Mesendoderm (in vitro differentiated cells): ENCODE measurements at regions not wholly inside any gene's neighbourhood (a gene's known extent, or its start where the extent isn't known, plus 50 kb on each side); places are given as distances from the start of the nearest gene placed in this dataset.

Source experiments
- DNase-seq: peaks from one replicate; pipeline ENCODE4 v3.0.0; 2013
- H2AK5ac ChIP-seq: 2 replicates; pipeline ENCODE4 v1.6.1; 2013; ENCODE audit warnings: low read length, inconsistent platforms
- H2BK120ac ChIP-seq: 2 replicates; pipeline ENCODE4 v1.6.1; 2013; ENCODE audit warnings: low read depth, mild to moderate bottlenecking, low read length, moderate library complexity, mixed read lengths
- H2BK15ac ChIP-seq: replicated peaks from 2 replicates; pipeline ENCODE4 v1.6.1; 2013; ENCODE audit warnings: low read depth, mild to moderate bottlenecking, moderate library complexity
- H2BK5ac ChIP-seq: 2 replicates; pipeline ENCODE4 v1.6.1; 2013; ENCODE audit warnings: low read length, inconsistent platforms
- H3K18ac ChIP-seq: 2 replicates; pipeline ENCODE4 v1.6.1; 2013; ENCODE audit warnings: mild to moderate bottlenecking, low read length, mixed read lengths
- H3K23ac ChIP-seq: one replicate; pipeline ENCODE4 v1.6.1; 2013; ENCODE audit warnings: low read length
- H3K27ac ChIP-seq: 2 replicates; pipeline ENCODE4 v1.5.1; 2013; ENCODE audit warnings: low read depth, mild to moderate bottlenecking, inconsistent platforms, low read length, moderate library complexity
- H3K27me3 ChIP-seq: 2 replicates; pipeline ENCODE4 v1.6.1; 2013; ENCODE audit warnings: low read length, control low read depth, mild to moderate bottlenecking, inconsistent platforms; ENCODE audit not compliant: insufficient read depth, poor library complexity
- H3K36me3 ChIP-seq: 2 replicates; pipeline ENCODE4 v1.6.1; 2013; ENCODE audit warnings: low read length, inconsistent platforms; ENCODE audit not compliant: control insufficient read depth, insufficient read depth
- H3K4ac ChIP-seq: one replicate; pipeline ENCODE4 v1.6.1; 2013; ENCODE audit warnings: low read depth, mild to moderate bottlenecking, low read length, moderate library complexity
- H3K4me1 ChIP-seq: 2 replicates; pipeline ENCODE4 v1.6.1; 2013; ENCODE audit warnings: low read depth, low read length, inconsistent platforms; ENCODE audit not compliant: control insufficient read depth
- H3K4me2 ChIP-seq: 2 replicates; pipeline ENCODE4 v1.6.1; 2013; ENCODE audit warnings: low read length
- H3K4me3 ChIP-seq: 2 replicates; pipeline ENCODE4 v1.5.1; 2013; ENCODE audit warnings: mild to moderate bottlenecking, low read length
- H3K56ac ChIP-seq: one replicate; pipeline ENCODE4 v1.6.1; 2013; ENCODE audit warnings: low read length
- H3K79me1 ChIP-seq: 2 replicates; pipeline ENCODE4 v1.6.1; 2013; ENCODE audit warnings: low read length, inconsistent platforms
- H3K79me2 ChIP-seq: 2 replicates; pipeline ENCODE4 v1.6.1; 2013; ENCODE audit warnings: mild to moderate bottlenecking, low read length; ENCODE audit not compliant: control insufficient read depth, insufficient read depth
- H3K9ac ChIP-seq: 2 replicates; pipeline ENCODE4 v1.6.1; 2013; ENCODE audit warnings: low read length, inconsistent platforms
- H4K5ac ChIP-seq: one replicate; pipeline ENCODE4 v1.6.1; 2013; ENCODE audit warnings: low read length
- H4K8ac ChIP-seq: one replicate; pipeline ENCODE4 v1.6.1; 2013; ENCODE audit warnings: low read depth, mild to moderate bottlenecking, control low read depth, low read length, moderate library complexity
- WGBS: extraction: QIAGEN DNeasy Blood & Tissue Kit; methylation state at CpG from one replicate; pipeline ENCODE4 v1.1.7; 2013; ENCODE audit warnings: low lambda C conversion rate, missing lambda C conversion rate; ENCODE audit not compliant: insufficient coverage; ENCODE audit errors: extremely low coverage; 5-methylcytosine and 5-hydroxymethylcytosine counted together

- Histone ChIP-seq H3K79me1 (no peaks in the 10 kb centered on the region), H3K27me3 (no peaks in the 10 kb centered on the region), H2BK120ac (no peak overlapping the region), H3K4me2 (no peak overlapping the region), H3K18ac (no peak overlapping the region), H3K36me3 (no peaks in the 10 kb centered on the region), H2AK5ac (no peak overlapping the region), H3K27ac (no peak overlapping the region), H3K4me1 (no peaks in the 10 kb centered on the region), H3K4ac (no peak overlapping the region), H2BK5ac (no peak overlapping the region), H3K56ac (no peak overlapping the region), H2BK15ac (no peak overlapping the region), H3K9ac (no peak overlapping the region), H3K23ac (no peak overlapping the region), H3K79me2 (no peaks in the 10 kb centered on the region), H4K5ac (no peak overlapping the region), H3K4me3 (no peak overlapping the region), H4K8ac (no peak overlapping the region)
- DNase-seq: no peak
Observed at GRCh38 chr16:63717806-63718205, 1404.1 kb downstream of the CDH11 start.

DNA sequence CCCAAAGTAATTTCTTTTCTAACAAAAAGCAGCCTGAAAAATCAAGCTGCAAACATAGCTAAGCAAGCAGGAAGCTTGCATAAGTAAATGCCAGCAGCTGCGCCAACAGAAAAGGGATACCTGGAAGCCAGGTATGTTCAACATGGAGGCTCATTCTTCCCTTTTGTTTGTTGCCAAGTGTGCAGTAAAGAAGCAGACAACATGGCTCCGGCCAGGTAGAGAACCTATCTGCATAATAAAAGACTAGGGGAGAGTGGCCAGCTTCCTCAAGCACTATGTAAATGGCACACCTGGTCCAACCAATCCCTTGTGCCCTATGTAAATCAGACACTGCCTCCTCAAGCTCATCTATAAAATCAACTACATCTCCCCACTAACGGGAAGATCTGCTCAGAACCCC, 1407.0 kb downstream of the CDH11 start:
- Histone ChIP-seq H3K27me3 (no peaks in the 10 kb centered on the region), H3K79me1 (no peaks in the 10 kb centered on the region), H3K56ac (no peak overlapping the region), H3K23ac (no peak overlapping the region), H2BK15ac (no peak overlapping the region), H3K4me2 (no peak overlapping the region), H2BK5ac (no peak overlapping the region), H3K27ac (no peak overlapping the region), H3K18ac (no peak overlapping the region), H2BK120ac (no peak overlapping the region), H4K8ac (no peak overlapping the region), H4K5ac (no peak overlapping the region), H3K36me3 (no peaks in the 10 kb centered on the region), H2AK5ac (no peak overlapping the region), H3K4me1 (no peaks in the 10 kb centered on the region), H3K4ac (no peak overlapping the region), H3K4me3 (no peak overlapping the region), H3K9ac (no peak overlapping the region), H3K79me2 (no peaks in the 10 kb centered on the region)
- peak; percentile 17 for DNase-seq
- WGBS: no CpG with 5 or more reads among the region's 3 CpGs

- Histone ChIP-seq H2BK5ac (no peak overlapping the region), H3K27me3 (no peaks in the 10 kb centered on the region), H4K5ac (no peak overlapping the region), H3K56ac (no peak overlapping the region), H3K23ac (no peak overlapping the region), H2BK15ac (no peak overlapping the region), H3K4me2 (no peak overlapping the region), H3K79me2 (no peaks in the 10 kb centered on the region), H3K9ac (no peak overlapping the region), H3K4me3 (no peak overlapping the region), H3K36me3 (no peaks in the 10 kb centered on the region), H3K27ac (no peak overlapping the region), H3K4ac (no peak overlapping the region), H3K4me1 (no peaks in the 10 kb centered on the region), H3K79me1 (no peaks in the 10 kb centered on the region), H2BK120ac (no peak overlapping the region), H4K8ac (no peak overlapping the region), H3K18ac (no peak overlapping the region), H2AK5ac (no peak overlapping the region)
- whole genome bisulfite sequencing: no CpG with 5 or more reads among the region's 1 CpG
- no peak for DNase-seq
Observed at GRCh38 chr16:63712725-63713124, 1409.1 kb downstream of the CDH11 start.

DNA sequence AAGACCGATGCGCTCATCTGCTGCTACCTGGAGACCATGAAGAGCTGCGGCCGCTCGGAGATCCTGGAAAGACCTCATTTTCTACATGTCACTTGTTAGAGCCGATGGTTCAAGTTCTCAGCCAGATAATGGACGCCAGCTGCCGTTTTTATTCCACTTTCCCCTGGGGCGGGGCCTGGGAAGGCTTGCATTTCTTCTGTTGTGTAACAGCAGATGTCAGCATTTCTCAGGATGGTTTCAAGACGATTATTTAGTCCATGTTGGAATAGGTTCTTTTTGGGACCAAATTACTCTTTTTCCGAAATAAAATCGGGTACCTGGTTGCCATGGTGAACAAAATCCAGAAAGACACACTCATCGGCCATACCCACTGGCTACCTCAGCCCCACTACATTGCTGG, 1418.3 kb downstream of the CDH11 start:
- no peak overlapping the region for H3K27ac ChIP-seq
- no peak overlapping the region for H3K4ac ChIP-seq
- no peak overlapping the region for H2BK15ac ChIP-seq
- H4K5ac ChIP-seq: no peak overlapping the region
- no peak overlapping the region for H3K9ac ChIP-seq
- H2AK5ac ChIP-seq: no peak overlapping the region
- H3K4me2 ChIP-seq: no peak overlapping the region
- no peak for DNase-seq
- H3K79me1 ChIP-seq: no peaks in the 10 kb centered on the region
- H2BK120ac ChIP-seq: no peak overlapping the region
- H3K36me3 ChIP-seq: no peaks in the 10 kb centered on the region
- H3K56ac ChIP-seq: no peak overlapping the region
- no peak overlapping the region for H3K18ac ChIP-seq
- H2BK5ac ChIP-seq: no peak overlapping the region
- H3K4me3 ChIP-seq: no peak overlapping the region
- no peaks in the 10 kb centered on the region for H3K27me3 ChIP-seq
- no peak overlapping the region for H3K23ac ChIP-seq
- WGBS: no CpG with 5 or more reads among the region's 13 CpGs
- H4K8ac ChIP-seq: no peak overlapping the region
- H3K79me2 ChIP-seq: no peaks in the 10 kb centered on the region
- H3K4me1 ChIP-seq: no peaks in the 10 kb centered on the region

DNA sequence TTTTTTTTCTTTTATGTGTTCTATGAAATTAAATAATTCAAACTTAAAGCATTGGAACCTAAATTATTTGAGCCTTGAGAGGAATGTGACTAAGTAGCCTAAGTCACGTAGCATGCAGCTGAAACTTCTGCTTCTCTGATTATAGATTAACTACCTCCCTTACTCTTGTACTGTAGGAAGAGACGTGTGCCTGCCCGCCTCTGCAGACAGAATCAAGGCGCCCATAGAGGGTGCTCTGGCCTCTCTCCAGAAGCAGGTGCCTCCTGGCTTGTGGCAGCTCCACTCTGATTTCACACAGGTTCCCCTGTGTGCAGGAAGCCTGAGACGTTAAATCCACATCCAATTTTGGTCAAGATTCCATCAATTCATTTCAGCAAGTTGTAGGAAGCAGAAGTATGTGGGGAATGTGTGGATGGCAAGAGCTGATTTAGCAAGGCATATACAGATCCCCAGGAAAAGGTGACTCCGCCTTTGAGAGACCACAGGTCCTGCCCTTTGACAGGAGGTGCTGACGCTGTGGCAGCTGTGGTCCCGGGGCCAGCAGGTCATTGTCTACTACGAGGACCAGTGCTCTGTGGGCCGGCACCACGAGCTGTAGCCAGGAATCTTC, 1418.8 kb downstream of the CDH11 start:
- no peaks in the 10 kb centered on the region for H3K79me2 ChIP-seq
- H3K27ac ChIP-seq: no peak overlapping the region
- H3K4ac ChIP-seq: no peak overlapping the region
- WGBS: no CpG with 5 or more reads among the region's 11 CpGs
- H3K23ac ChIP-seq: no peak overlapping the region
- H3K4me2 ChIP-seq: no peak overlapping the region
- H3K9ac ChIP-seq: no peak overlapping the region
- no peak overlapping the region for H2AK5ac ChIP-seq
- no peak overlapping the region for H2BK15ac ChIP-seq
- H4K8ac ChIP-seq: no peak overlapping the region
- H3K4me3 ChIP-seq: no peak overlapping the region
- H3K27me3 ChIP-seq: no peaks in the 10 kb centered on the region
- H3K36me3 ChIP-seq: no peaks in the 10 kb centered on the region
- DNase-seq: peak; percentile 38
- no peaks in the 10 kb centered on the region for H3K79me1 ChIP-seq
- no peak overlapping the region for H2BK5ac ChIP-seq
- no peaks in the 10 kb centered on the region for H3K4me1 ChIP-seq
- H4K5ac ChIP-seq: no peak overlapping the region
- no peak overlapping the region for H2BK120ac ChIP-seq
- no peak overlapping the region for H3K18ac ChIP-seq
- H3K56ac ChIP-seq: no peak overlapping the region

GRCh38 chr16:63697736-63698135, 1424.1 kb downstream of the CDH11 start:
- Histone ChIP-seq H4K8ac (no peak overlapping the region), H3K9ac (no peak overlapping the region)

More at GRCh38 chr16:63697736-63698135, 1424.1 kb downstream of the CDH11 start:
- Histone ChIP-seq H3K36me3 (no peaks in the 10 kb centered on the region), H2BK15ac (no peak overlapping the region), H3K79me2 (no peaks in the 10 kb centered on the region), H2AK5ac (no peak overlapping the region), H2BK5ac (no peak overlapping the region), H2BK120ac (no peak overlapping the region), H3K18ac (no peak overlapping the region), H3K27ac (no peak overlapping the region), H3K56ac (no peak overlapping the region), H3K4me3 (no peak overlapping the region), H3K79me1 (no peaks in the 10 kb centered on the region), H3K4me1 (no peaks in the 10 kb centered on the region), H3K4ac (no peak overlapping the region), H3K4me2 (no peak overlapping the region), H3K23ac (no peak overlapping the region), H3K27me3 (no peaks in the 10 kb centered on the region), H4K5ac (no peak overlapping the region)
- DNase-seq: no peak
- no CpG with 5 or more reads among the region's 1 CpG for WGBS
